GM18502 (cell line): ENCODE measurements at regions not wholly inside any gene's neighbourhood (a gene's known extent, or its start where the extent isn't known, plus 50 kb on each side); places are given as distances from the start of the nearest gene placed in this dataset.

Source experiments
- ATAC-seq: cut with Tn5 transposase; IDR thresholded peaks from one replicate; pipeline ENCODE4 v1.9.1; 2021; ENCODE audit warnings: mild to moderate bottlenecking; ENCODE audit not compliant: unreplicated experiment, poor library complexity

DNA sequence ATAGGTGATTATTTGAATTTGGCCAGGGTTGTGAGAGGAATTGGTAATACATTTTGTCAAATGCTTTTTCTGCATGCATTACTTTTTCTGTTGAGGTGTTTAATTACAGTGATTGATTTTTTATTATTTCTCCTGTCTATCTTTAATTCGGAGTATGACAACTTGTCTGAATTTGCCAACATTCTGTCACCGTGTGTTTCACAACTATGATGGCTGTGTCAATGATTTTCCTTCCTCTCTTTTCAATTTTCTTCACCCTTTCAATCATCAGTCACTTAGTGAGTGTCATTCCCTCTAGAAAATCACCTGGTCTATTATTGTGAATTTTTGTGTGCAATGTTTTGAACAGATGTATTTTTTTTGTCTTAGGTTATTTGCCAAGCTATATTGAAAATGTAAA lies 1221.4 kb upstream of the CDH18 start:
- ATAC-seq: no peak

DNA sequence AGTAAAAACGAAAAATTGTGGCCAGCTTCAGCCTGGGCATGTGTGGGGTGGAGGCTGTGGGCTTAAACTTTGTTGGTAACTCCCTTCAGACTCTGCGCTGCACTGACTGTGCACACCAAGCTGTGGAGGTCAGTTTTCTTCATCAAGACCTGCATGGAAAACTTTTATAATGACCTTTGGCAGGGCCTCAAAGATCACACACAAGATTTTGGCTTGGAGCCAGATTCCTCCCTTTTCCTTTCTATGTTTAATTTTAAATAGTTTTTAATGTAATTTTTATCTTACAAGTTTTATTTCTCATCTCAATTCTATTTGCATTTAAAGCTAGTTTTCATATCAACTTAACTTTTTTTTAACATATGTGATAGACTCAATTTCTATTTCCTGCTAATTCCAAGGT lies 1211.1 kb upstream of the CDH18 start:
- ATAC-seq: no peak

DNA sequence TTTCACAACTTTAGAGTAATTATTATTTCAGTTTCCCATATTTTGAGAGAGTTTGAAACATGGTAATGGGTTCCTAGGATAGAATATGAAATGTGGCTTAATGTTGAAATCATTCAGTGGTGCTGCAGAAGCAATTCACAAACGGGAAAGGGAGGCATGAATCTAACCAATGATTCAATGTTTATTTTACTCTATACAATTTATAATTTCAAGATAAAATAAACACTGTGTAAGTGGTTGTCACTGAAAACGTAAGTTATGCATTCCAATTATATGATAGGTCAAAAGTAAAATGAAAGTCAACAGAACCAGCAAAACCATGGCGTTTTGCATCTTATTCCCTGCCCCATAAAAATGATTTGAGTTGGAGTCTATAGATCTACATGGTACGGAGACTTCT lies 1207.1 kb upstream of the CDH18 start:
- ATAC-seq: no peak

DNA sequence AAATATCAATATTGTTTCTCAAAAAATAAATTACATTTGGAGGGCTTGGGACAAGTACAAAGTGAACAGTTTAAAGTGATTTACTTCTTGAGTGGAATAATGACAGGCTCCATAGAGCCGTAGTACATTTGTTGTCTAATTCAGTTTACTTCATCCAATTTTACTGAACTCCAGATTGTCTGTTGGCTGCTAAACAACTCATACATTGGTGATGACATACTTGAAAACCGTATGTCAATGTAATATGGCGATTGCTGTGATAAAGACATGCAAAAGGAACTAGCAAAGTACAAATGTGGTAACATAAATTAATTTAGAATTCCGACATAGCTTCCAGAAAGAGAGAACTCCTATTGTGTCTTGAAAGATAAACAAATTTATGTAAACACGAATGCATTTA lies 1197.5 kb upstream of the CDH18 start:
- ATAC-seq: no peak

DNA sequence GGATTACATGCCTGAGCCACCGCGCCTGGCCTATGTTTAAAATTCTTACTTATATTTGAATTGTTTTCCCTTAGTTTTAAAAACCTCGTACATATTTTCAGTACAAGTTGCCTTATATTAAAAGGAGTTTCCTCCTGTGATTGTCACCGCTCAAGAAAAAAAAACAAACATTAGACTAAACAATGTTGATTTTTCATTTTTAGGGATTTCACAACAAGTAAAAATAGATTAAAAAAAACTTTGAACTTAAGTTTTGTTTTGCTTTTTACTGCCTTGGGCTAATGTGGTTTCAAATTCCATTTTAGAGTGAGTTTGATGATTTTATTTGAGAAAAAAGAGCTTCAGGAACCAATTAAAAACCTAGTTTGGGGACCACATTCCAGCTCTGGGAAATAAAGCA lies 1196.6 kb upstream of the CDH18 start:
- no peak for ATAC-seq

DNA sequence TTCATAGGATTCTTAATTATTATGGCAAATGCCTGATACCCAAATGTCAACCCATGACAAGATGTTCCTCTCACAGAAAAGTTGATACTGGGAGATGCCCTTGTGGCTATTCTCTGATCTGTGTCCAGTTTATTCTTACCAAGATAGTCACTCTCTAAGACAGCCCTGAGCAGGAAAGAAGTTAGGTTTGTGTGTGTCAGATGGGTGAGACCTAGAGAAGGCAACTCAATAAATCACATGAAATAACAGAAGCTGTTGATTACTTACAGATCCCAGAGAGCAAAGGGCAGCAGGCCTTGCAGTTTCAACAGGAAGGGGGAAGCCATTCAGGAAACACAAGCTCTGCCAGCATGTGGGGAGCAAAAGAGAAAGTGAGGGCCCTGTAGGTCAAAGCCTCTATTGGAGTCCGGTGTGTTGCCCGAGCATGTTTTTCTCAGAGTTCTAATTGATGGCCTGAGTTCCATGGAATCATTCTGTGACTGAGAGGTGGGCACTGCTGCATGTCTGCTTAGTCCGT lies 1193.7 kb upstream of the CDH18 start:
- no peak for ATAC-seq

DNA sequence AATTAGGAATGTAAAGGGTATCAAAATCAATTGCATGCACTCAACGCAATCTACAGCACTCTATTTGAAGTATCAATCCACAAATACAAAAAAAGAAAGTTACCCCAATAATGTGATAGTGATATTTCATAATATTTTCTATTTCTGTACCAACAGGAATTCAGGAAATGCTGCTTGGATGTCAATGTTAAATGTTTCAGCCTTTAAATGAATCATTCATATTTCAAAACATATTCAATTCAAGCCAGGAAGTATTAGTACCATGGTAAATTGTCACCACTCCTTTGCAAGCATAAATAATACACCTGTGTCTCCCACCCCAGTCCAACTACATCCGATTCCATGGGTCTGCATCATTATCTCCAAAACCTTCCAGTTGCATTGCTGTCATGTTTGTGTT lies 1185.5 kb upstream of the CDH18 start:
- no peak for ATAC-seq

DNA sequence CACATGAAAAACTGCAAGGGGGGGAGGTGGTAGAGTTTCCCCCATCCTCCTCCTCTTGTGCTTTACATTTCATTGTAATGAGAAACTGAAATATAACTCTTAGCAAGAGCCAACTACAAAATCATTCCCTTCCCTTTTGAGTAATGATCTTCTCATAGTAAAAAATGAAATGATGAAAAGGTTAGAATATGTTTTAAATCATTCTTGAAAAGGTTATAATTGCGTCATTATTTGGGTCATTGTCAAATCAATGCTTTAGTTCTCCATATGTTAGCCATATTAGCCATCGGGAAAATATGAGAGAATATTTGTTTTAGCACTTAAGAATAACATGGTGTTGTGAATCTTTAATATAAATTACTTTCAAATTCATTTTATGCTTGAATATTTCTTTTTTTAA lies 1185.0 kb upstream of the CDH18 start:
- no peak for ATAC-seq

DNA sequence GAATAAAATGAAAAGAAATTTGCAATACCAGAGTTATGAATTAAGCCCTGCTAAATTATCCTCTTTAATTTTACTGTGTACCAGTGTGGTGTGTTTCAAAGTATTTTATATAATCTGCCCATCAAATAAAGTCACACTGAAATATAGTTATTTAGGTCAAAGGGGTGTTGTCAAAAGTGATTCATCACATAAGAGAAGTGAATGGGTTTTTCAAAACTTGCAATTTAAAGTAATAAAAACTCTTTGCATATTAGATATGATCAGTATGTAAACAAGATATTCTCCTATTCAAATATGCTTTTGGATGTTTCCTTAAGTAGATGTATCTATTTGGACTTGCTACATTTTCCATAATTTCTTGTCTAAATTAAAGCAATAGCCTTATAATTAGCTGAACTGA lies 1183.0 kb upstream of the CDH18 start:
- no peak for ATAC-seq

DNA sequence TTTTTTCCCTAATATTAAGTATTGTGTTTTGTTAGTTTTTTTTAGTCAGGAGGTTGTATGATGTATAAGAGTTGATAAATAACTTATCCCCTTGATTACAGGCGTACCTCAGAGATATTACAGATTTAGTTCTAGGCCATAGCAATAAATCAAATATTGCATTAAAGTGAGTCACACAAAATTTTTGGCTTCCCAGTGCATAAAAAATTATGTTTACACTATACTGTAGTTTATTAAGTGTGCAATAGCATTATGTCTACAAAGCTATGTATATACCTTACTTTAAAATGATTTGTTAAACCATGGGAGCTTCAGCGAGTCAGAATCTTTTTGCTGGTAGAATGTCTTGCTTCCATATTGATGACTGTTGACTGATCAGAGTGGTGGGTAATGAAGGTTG lies 1180.6 kb upstream of the CDH18 start:
- ATAC-seq: no peak

DNA sequence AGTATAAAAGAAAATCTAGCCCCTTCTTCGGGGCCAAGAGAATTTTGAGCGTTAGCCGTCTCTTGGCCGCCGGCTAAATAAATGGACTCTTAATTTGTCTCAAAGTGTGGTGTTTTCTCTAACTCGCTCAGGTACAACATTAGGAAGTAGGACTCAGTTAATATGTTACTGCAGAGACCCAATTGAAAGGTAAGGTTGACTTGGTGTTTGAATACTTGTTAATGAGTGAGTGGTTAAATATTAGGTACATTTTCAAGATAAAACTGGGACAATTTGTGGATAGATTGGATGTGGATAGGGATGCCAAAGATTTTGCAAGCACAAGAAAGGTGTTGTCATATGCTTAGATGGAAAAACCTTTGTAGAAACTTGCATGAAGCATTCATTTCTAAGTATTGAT lies 1177.3 kb upstream of the CDH18 start:
- no peak for ATAC-seq

DNA sequence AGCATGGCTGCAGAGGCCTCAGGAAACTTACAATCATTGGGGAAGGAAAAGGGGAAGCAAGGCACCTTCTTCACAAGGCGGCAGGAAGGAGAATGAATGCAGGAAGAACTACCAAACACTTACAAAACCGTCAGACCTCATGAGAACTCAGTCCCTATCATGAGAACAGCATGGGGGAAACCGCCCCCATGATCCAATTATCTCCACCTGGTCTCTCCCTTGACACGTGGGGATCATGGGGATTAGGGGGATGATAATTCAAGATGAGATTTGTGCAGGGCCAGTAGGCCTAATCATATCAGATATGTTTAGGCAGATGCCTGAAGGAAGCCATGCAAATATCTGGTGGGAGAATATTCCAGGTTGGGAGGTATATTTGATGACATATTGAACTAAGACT lies 1176.4 kb upstream of the CDH18 start:
- ATAC-seq: no peak

DNA sequence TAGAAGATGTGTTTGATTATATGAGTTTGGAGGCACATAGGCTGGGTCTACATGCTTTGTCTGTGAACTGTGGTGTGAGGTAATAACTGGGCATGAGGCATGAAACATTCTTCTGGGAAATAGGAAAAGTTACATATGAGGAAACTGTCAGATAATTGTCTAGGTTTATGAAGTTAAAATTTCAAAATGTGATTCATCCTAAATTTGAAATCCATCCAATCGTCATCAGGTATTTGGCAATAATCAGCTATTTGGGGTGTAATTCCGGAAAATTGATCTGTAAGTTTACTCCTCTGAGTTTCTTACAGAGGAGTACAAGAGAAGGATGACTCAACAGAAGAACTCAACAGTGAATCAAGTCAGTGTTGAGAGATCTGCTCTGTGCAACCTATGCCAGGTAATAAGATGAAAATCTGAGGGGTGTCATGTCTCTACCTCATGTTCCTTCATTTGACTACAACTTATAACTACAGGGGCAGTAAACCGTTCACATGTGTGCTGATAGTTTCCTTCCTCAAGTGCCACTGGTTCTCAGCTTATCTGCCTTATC lies 1171.6 kb upstream of the CDH18 start:
- ATAC-seq: no peak

DNA sequence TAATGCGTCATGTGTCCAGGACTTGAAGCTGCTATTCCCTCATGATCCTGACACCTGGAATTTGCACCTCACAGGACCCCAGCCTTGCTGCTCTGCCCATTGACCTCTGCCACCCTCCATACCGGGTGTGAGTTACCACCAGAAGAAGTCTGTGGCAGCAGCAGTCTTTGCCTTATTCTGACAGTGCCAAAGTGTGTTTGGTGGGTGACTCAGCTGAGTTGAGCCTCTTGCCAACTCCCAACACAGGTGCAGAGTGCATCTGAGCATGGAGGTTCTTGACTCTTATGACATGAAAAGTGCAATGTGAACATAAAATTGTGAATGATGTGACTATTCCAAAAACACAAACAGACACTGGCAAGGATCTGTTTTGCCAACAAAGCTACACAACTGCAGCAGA lies 1166.5 kb upstream of the CDH18 start:
- no peak for ATAC-seq

DNA sequence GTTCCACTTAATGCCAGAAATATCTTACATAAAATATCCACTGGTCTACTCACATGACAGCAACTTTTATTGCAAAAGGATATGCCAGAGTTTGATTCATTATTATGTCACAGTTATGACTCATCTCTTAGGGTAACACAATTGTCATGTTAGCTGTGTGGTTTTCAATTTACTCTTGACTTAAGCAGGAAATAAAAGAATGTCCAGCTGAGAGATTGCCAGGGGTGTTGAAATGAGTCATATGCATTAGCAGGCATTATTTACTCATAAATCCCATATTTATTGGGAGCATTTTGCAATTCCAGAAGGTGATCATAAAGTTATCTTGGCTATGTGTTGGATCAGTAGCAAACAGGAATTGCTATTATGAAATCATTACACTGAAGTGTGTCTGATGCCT lies 1164.6 kb upstream of the CDH18 start:
- no peak for ATAC-seq

DNA sequence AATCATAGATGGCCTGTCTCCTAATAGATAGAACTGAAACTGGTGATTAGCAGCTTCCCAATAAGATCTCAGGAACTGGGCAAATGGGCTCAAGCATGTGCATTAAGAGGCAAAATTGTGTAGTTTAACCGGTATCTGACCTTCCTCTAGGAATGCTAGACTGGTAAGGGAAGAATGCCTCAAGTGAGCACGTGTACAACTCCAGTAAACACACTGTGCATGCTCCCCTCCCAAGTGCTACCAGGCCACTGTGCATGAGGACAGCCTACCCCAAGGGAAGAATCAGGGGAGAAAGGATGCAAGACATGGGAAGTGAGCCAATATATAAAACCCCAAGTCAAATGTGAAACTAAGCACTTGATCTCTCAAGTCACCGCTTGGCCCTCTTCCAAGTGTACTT lies 1157.4 kb upstream of the CDH18 start:
- no peak for ATAC-seq

DNA sequence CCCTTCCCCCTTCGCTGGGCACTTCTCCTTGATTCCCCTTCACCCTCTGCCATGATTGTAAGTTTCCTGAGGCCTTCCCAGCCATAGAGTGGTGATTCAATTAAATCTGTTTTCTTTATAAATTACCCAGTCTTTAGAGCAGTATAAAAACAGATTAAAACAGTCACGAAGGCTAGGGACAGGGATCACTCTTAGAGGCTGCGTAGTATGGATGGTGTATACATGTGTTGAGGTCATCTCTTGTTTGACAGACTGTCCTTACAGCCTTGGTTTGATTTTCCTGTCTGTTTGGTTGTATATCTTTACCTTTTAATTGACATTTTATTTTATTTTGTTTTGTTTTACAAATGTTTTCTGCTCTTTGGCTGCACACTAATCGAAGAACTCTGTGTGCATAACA lies 1155.7 kb upstream of the CDH18 start:
- no peak for ATAC-seq

DNA sequence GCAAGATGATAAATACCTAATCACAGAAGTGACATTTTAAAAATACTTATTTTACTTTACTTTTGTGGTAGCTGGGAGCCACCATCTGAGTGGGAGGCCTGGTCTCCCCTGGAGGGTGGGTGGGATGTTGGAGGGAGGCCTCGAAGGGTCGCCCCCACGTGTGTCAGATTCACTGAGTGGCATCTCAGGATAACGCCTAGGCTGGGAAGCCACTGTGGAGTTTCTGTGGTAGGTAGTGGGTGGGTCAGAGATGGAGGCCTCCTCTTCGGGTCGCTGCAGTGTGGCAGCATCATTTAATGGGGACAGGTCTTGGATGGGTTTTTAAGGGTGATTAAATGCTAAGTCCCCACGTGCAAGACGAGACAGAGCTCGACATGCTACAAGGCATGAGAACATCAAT lies 1154.8 kb upstream of the CDH18 start:
- no peak for ATAC-seq

DNA sequence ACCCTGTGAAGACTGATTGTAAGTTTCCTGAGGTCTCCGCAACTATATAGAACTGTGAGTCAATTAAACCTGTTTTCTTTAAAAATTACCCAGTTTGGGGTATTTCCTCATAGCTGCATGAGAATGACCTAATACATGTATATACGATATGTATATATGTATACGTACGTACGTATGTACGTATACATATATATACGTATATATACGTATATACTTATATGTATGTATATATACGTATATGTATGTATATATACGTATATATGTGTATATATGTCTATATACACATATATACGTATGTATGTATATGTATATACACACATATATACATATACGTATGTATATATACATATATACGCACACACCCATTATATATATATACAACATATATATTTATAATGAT lies 1153.0 kb upstream of the CDH18 start:
- ATAC-seq: no peak

DNA sequence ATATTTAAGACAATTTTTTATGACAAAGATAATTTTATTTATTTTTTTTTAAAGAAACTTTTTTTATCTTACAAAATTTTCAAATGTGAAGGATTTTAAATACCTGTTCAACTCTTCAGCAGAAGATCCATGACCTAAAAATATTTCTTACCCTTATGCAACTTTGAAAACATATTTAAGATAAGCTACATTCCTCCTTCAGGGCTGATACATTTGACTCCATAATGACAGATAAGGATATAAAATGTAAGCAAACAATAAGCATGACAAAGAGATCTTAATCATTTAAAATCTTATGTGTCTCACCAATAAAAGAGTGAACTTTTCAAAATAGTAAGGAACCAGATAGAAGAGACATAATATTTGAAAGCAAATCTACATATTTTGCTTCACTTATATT lies 1138.2 kb upstream of the CDH18 start:
- ATAC-seq: no peak

DNA sequence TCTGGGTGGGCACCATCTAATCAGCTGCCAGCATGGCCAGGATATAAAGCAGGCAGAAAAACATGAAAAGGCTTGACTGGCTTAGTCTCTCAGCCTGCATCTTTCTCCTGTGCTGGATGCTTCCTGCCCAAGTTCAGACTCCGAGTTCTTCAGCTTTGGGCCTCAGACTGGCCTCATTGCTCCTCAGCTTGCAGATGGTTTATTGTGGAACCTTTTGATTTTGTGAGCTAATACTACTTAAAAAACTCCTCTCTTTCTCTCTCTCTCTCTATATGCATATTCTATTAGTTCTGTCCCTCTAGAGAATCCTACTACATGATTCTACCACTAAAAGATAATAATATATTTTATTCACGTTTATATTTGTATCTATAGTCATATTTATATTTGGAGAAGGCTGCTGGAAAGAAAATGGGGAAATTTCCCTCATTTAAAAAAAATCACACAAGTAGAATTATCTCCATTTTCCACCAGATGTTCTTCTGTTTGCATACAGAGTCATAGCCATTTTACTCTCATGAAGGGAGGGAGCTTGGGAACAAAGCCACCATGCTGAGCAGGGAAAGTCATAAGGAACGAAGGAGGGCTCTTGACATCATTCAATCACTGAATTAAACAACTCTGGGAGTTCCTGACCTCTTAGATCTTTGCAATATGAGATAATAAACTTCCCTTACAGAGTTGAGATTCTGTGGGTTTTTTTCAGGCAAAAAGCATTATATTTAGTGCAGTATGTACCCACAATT lies 1137.4 kb upstream of the CDH18 start:
- ATAC-seq: no peak

DNA sequence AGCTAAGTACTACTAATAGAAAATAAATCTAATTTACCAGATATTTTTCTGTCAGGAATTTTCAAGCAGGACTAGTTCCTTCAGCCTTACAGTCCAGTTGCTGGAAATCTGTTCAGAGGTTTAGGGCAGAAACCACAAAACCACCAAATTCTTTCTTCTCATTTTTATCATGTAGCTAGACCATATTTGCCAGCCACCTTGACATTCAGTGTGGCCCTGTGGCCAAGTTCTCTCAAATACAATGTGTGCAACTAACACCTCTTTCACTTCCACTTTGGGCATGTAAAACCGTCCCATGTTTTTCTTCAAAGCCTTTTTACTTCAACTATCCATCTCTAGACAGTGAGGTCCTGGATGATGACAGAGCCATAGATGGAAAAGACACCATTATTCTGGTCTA lies 1133.2 kb upstream of the CDH18 start:
- no peak for ATAC-seq
